CD8-positive, alpha-beta memory T cell (primary cell): ENCODE measurements at regions not wholly inside any gene's neighbourhood (a gene's known extent, or its start where the extent isn't known, plus 50 kb on each side); places are given as distances from the start of the nearest gene placed in this dataset.
A peak's percentile ranks its signal among the peaks of the same experiment; 100 is the strongest.

Experiments
- CTCF ChIA-PET: fragments of 350-600 bp; sonication (Branson Sonifier 250); formaldehyde crosslinking; loops from one replicate; lab custom pipeline; 2021; ENCODE audit warnings: antibody characterized with exemption; lab: Charles Lee
- POLR2A ChIA-PET: fragments of 350-600 bp; sonication (Branson Sonifier 250); formaldehyde crosslinking; loops from one replicate; lab custom pipeline; 2021; ENCODE audit warnings: antibody characterized with exemption; lab: Charles Lee
- DNase-seq, 5 donors: peaks; one replicate each; pipeline versions ENCODE4 v3.0.0 to v3.0.0-alpha.2; 2020 to 2022; ENCODE audit warnings: mixed read lengths in 1 of 5
- H3K27ac ChIP-seq: one replicate; pipeline ENCODE4 v1.7.0; 2013; ENCODE audit warnings: low read depth, mild to moderate bottlenecking, low read length, moderate library complexity
- H3K27me3 ChIP-seq: 2 replicates; pipeline ENCODE4 v1.7.0; 2013; ENCODE audit warnings: low read length, mild to moderate bottlenecking; ENCODE audit not compliant: insufficient read depth, poor library complexity, severe bottlenecking
- H3K36me3 ChIP-seq: 2 replicates; pipeline ENCODE4 v1.7.0; 2013; ENCODE audit warnings: mild to moderate bottlenecking, low read length, moderate library complexity; ENCODE audit not compliant: insufficient read depth
- H3K4me1 ChIP-seq: 2 replicates; pipeline ENCODE4 v1.7.0; 2013; ENCODE audit warnings: mild to moderate bottlenecking, low read length, moderate library complexity; ENCODE audit not compliant: insufficient read depth
- H3K4me3 ChIP-seq: 2 replicates; pipeline ENCODE4 v1.7.0; 2013; ENCODE audit warnings: mild to moderate bottlenecking, low read length
- H3K9me3 ChIP-seq: 2 replicates; pipeline ENCODE4 v1.7.0; 2013; ENCODE audit warnings: mild to moderate bottlenecking, low read length
- H3K27ac Mint-ChIP-seq, 8 donors: one replicate each; pipeline ENCODE4 v1.8.0; 2020 to 2021; ENCODE audit warnings: mixed read lengths in 8 of 8, mild to moderate bottlenecking in 6 of 8, inconsistent platforms in 3 of 8, moderate library complexity in 3 of 8
- H3K27me3 Mint-ChIP-seq, 2 donors: one replicate each; pipeline ENCODE4 v1.8.0; 2020 to 2021; ENCODE audit warnings: mixed read lengths in 2 of 2, mild to moderate bottlenecking in 1 of 2, moderate library complexity in 1 of 2
- H3K36me3 Mint-ChIP-seq, 3 donors: one replicate each; pipeline ENCODE4 v1.8.0; 2020 to 2021; ENCODE audit warnings: mixed read lengths in 3 of 3, inconsistent platforms in 1 of 3, mild to moderate bottlenecking in 1 of 3
- H3K4me1 Mint-ChIP-seq, 3 donors: one replicate each; pipeline ENCODE4 v1.8.0; 2020 to 2021; ENCODE audit warnings: mixed read lengths in 3 of 3, inconsistent platforms in 1 of 3, mild to moderate bottlenecking in 1 of 3
- H3K4me3 Mint-ChIP-seq, 7 donors: one replicate each; pipeline ENCODE4 v1.8.0; 2020 to 2021; ENCODE audit warnings: mixed read lengths in 7 of 7, mild to moderate bottlenecking in 6 of 7, moderate library complexity in 4 of 7, inconsistent platforms in 2 of 7
- H3K9me3 Mint-ChIP-seq, 5 donors: one replicate each; pipeline ENCODE4 v1.8.0; 2020 to 2022; ENCODE audit warnings: mixed read lengths in 5 of 5, mild to moderate bottlenecking in 3 of 5, moderate library complexity in 2 of 5, inconsistent platforms in 1 of 5

DNA sequence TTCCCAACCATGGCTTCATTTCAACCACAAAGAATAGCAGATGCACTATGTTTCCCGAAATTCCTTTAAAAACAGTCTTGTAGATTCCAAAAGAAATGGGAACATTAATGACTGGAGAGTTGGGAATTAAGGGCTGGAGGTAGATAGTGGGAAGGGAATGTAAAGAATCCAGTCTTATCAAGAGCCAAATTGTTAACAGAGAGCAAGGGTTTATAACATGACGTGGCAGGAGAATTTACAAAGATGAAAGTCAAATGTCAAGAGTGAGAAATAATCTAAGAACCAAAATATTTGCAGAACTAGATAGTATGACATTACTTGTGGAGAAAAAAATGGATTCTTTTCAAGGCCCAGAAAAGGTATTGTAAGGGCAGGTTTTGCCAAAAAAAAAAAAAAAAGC, 200.9 kb downstream of the GRIN2B start:
- Histone ChIP-seq H3K9me3 (no peaks in the 10 kb centered on the region), H3K27ac (no peak overlapping the region), H3K27me3 (no peaks in the 10 kb centered on the region), H3K4me3 (no peak overlapping the region), H3K4me1 (no peaks in the 10 kb centered on the region), H3K36me3 (no peaks in the 10 kb centered on the region)
- H3K27me3 Mint-ChIP-seq, result peaks cover 3% of the 10 kb centered on the region in 2 donors
- peaks cover 0 to 3% (median 0%) of the 10 kb centered on the region in 5 donors for H3K9me3 Mint-ChIP-seq
- no peak for DNase-seq
- POLR2A ChIA-PET, result no interaction called here
- H3K27ac Mint-ChIP-seq, result no peak overlapping the region
- no peaks in the 10 kb centered on the region for H3K4me1 Mint-ChIP-seq
- CTCF ChIA-PET, result no interaction called here
- H3K4me3 Mint-ChIP-seq, result no peak overlapping the region
- H3K36me3 Mint-ChIP-seq, result no peaks in the 10 kb centered on the region

DNA sequence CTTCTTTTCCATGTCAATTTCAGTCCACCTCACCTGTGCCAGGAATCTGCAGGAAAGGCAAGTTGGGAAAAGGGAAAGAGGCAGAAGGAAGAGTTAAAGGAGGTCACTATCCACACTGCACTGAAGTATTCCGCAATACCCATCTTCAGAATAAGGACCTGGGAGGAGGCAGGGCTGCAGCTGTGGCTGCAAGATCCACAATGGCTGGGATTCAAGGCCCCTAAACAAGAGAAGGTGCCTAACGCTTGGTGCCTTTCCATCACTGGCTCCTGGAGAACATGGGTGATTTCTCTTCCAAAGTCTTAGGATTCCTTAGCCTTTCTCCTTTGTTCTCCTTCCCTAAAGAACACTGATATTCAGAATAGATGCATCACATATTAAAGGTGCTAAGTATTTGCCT, 204.0 kb downstream of the GRIN2B start:
- Histone ChIP-seq H3K27me3 (no peaks in the 10 kb centered on the region), H3K4me3 (no peak overlapping the region), H3K9me3 (no peaks in the 10 kb centered on the region), H3K4me1 (no peaks in the 10 kb centered on the region), H3K27ac (no peak overlapping the region), H3K36me3 (no peaks in the 10 kb centered on the region)
- Mint-ChIP-seq H3K27ac (no peak overlapping the region), H3K27me3 (peaks cover 0 to 3% of the 10 kb centered on the region in 2 donors), H3K9me3 (peaks cover 0 to 3% (median 0%) of the 10 kb centered on the region in 5 donors), H3K4me3 (no peak overlapping the region), H3K36me3 (no peaks in the 10 kb centered on the region), H3K4me1 (no peaks in the 10 kb centered on the region)
- DNase-seq, result no peak
- POLR2A ChIA-PET, result no interaction called here
- CTCF ChIA-PET, result no interaction called here

DNA sequence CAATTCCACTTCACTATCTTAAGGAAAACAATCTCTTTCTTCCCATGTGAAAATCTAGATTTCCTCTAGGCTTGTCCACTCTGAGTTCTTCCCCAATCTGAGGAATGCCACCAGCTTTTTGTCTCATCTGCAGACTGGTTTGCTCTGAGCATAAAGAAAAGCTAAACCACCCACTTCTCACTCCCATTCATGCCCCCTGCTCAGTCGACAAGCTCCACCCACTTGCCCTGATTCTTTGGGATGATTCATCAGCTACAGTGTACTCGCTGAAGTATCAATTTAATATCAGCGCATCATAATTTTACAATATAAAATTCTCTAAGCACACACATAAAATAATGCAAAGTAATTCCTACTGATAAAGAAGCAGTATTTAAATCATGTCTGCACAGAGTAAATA, 209.1 kb downstream of the GRIN2B start:
- H3K36me3 Mint-ChIP-seq, result no peaks in the 10 kb centered on the region
- no peaks in the 10 kb centered on the region for H3K4me1 Mint-ChIP-seq
- Histone ChIP-seq H3K4me1 (no peaks in the 10 kb centered on the region), H3K9me3 (no peaks in the 10 kb centered on the region), H3K27ac (no peak overlapping the region), H3K36me3 (no peaks in the 10 kb centered on the region), H3K4me3 (no peak overlapping the region), H3K27me3 (no peaks in the 10 kb centered on the region)
- H3K4me3 Mint-ChIP-seq, result no peak overlapping the region
- no peak for DNase-seq
- H3K9me3 Mint-ChIP-seq, result peaks cover 0 to 3% (median 0%) of the 10 kb centered on the region in 5 donors
- H3K27ac Mint-ChIP-seq, result no peak overlapping the region
- ChIA-PET POLR2A (no interaction called here), CTCF (no interaction called here)
- H3K27me3 Mint-ChIP-seq, result no peaks in the 10 kb centered on the region

DNA sequence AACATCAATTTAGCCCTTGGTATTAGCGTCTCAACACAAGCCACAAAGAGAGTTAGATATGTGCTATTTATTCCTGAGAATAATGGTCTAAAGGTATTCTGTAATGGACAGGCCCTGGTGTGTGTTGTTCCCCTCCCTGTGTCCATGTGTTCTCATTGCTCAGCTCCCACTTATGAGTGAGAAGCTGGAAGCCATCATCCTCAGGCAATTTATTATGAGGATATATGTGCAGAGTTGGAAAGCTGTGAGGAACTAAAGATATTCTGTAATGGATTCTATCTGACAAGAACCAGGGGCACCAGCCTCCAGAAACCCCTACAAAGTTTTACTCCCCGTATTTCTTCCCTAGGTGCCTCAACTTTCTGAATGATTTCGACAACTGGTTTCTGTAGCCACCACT, 210.8 kb downstream of the GRIN2B start:
- no peaks in the 10 kb centered on the region for H3K36me3 Mint-ChIP-seq
- H3K4me3 Mint-ChIP-seq, result no peak overlapping the region
- CTCF ChIA-PET, result no interaction called here

DNA sequence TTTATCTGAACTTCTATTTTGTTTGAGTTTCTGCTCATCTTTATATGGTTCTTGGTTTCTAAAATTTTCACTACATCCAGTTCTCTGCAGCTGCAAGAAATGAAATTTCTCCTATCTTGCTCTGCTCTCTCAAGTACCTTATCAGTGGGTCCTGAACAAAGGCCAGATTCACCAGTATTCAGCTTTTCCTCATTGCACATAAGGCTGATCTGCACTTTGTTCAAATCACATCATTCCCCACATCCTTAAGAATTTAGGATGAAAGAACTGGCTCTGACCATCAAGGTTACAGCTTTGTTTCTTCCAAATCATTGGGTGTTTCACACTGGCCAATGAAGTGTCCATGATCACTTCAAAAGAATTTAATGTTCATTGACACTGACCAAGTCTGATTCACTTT, 211.4 kb downstream of the GRIN2B start:
- Histone ChIP-seq H3K9me3 (no peaks in the 10 kb centered on the region), H3K36me3 (no peaks in the 10 kb centered on the region), H3K27me3 (no peaks in the 10 kb centered on the region), H3K27ac (no peak overlapping the region), H3K4me3 (no peak overlapping the region), H3K4me1 (no peaks in the 10 kb centered on the region)
- H3K4me1 Mint-ChIP-seq, result no peaks in the 10 kb centered on the region
- POLR2A ChIA-PET, result no interaction called here
- no peaks in the 10 kb centered on the region for H3K36me3 Mint-ChIP-seq
- H3K27me3 Mint-ChIP-seq, result no peaks in the 10 kb centered on the region
- H3K27ac Mint-ChIP-seq, result no peak overlapping the region
- CTCF ChIA-PET, result no interaction called here
- H3K9me3 Mint-ChIP-seq, result no peaks in the 10 kb centered on the region
- DNase-seq, result no peak
- H3K4me3 Mint-ChIP-seq, result no peak overlapping the region

More for the DNA sequence above, 210.8 kb downstream of the GRIN2B start:
- H3K27ac Mint-ChIP-seq, result no peak overlapping the region
- DNase-seq, result no peak
- no peaks in the 10 kb centered on the region for H3K4me1 Mint-ChIP-seq
- POLR2A ChIA-PET, result no interaction called here
- Histone ChIP-seq H3K27me3 (no peaks in the 10 kb centered on the region), H3K4me1 (no peaks in the 10 kb centered on the region), H3K36me3 (no peaks in the 10 kb centered on the region), H3K4me3 (no peak overlapping the region), H3K27ac (no peak overlapping the region), H3K9me3 (no peaks in the 10 kb centered on the region)
- no peaks in the 10 kb centered on the region for H3K9me3 Mint-ChIP-seq
- H3K27me3 Mint-ChIP-seq, result no peaks in the 10 kb centered on the region

DNA sequence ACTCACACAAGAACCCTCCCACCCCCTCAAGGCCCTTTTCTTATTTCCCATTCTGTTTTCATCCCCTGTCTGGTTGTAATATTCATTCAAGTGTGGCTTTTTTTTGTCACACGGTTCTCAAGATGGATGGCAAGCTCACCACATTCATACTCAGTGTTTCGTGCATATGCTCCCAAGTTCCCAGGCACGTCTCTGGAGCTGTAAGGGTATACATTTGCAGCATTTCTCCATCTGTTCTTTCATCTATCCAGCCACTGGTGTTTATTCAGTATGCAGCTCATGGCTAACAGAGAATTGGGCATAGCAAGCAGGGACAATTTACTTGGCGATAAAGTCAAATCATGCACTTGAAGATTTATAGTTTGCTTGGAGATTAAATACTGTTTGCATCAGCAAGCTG, 212.1 kb downstream of the GRIN2B start:
- Histone ChIP-seq H3K36me3 (no peaks in the 10 kb centered on the region), H3K27me3 (no peaks in the 10 kb centered on the region), H3K4me3 (no peak overlapping the region), H3K4me1 (no peaks in the 10 kb centered on the region), H3K27ac (no peak overlapping the region), H3K9me3 (no peaks in the 10 kb centered on the region)
- peaks cover 0 to under 1% of the 10 kb centered on the region in 2 donors for H3K27me3 Mint-ChIP-seq
- ChIA-PET CTCF (no interaction called here), POLR2A (no interaction called here)
- H3K4me3 Mint-ChIP-seq, result no peak overlapping the region
- H3K36me3 Mint-ChIP-seq, result no peaks in the 10 kb centered on the region
- no peaks in the 10 kb centered on the region for H3K9me3 Mint-ChIP-seq
- H3K4me1 Mint-ChIP-seq, result no peaks in the 10 kb centered on the region
- no peak overlapping the region for H3K27ac Mint-ChIP-seq
- DNase-seq, result no peak

DNA sequence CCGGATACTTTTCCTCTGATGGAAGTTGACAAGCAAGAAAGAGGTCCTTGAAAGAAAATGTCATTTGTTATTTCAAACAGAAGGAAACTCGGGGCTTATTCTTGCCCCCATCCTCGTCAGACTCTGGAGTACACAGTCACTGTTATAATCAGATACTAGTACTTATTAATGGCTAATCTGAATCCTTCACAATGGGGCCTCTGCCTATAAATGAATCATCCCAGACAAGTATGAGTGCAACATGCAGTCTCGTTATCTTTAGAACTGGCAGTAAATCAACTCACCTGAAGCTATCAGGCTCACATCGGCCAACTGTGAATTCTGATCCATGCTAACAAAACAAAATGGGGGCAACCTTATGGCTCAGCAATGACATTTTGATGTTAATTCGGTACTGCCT, 216.7 kb downstream of the GRIN2B start:
- Histone ChIP-seq H3K4me3 (no peak overlapping the region), H3K9me3 (no peaks in the 10 kb centered on the region), H3K27me3 (no peaks in the 10 kb centered on the region), H3K36me3 (no peaks in the 10 kb centered on the region), H3K4me1 (no peaks in the 10 kb centered on the region), H3K27ac (no peak overlapping the region)
- Mint-ChIP-seq H3K4me1 (no peaks in the 10 kb centered on the region), H3K27ac (no peak overlapping the region), H3K36me3 (no peaks in the 10 kb centered on the region), H3K27me3 (peaks cover 0 to 1% of the 10 kb centered on the region in 2 donors), H3K4me3 (no peak overlapping the region), H3K9me3 (peaks cover 0 to 4% (median 0%) of the 10 kb centered on the region in 5 donors)
- no peak for DNase-seq
- POLR2A ChIA-PET, result no interaction called here
- CTCF ChIA-PET, result no interaction called here

DNA sequence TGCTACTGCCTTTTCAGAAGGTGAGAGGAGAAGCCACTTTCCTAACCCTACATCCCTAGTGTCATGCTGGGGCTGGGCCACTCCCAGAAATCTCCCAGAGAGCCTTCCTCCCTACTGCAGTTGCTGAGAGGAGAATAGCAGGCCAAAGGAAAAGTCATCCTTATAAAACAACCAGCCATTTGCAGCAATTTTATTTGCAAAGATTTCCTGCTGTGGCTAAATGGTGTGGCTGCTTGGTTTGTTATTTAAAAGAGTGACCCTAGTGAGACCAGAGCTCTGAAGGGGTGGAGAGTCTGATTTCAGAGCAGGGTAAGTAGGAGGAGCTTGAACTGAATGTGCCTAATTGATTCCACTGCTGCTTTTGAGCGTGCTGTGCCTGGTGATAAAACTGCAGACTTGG, 232.0 kb downstream of the GRIN2B start:
- Mint-ChIP-seq H3K4me3 (no peak overlapping the region), H3K27me3 (peaks cover 5 to 20% of the 10 kb centered on the region in 2 donors), H3K36me3 (peaks cover 0 to 2% (median 0%) of the 10 kb centered on the region in 3 donors), H3K4me1 (no peaks in the 10 kb centered on the region), H3K27ac (peak overlapping the region in 1 of 8 donors; percentile 29), H3K9me3 (peaks cover 0 to 2% (median 0%) of the 10 kb centered on the region in 5 donors)
- Histone ChIP-seq H3K36me3 (no peaks in the 10 kb centered on the region), H3K9me3 (no peaks in the 10 kb centered on the region), H3K27me3 (no peaks in the 10 kb centered on the region), H3K4me3 (no peak overlapping the region), H3K4me1 (no peaks in the 10 kb centered on the region), H3K27ac (no peak overlapping the region)
- no peak for DNase-seq
- POLR2A ChIA-PET, result no interaction called here
- CTCF ChIA-PET, result no interaction called here
